H9 (cell line): ENCODE measurements at regions not wholly inside any gene's neighbourhood (a gene's known extent, or its start where the extent isn't known, plus 50 kb on each side); places are given as distances from the start of the nearest gene placed in this dataset.

ENCODE experiments used
- DNase-seq: peaks from one replicate; pipeline ENCODE4 v3.0.0-alpha.2; 2017
- H2AFZ ChIP-seq: one replicate; pipeline ENCODE4 v1.6.1; 2013; ENCODE audit warnings: mild to moderate bottlenecking, low read length, control low read depth, moderate library complexity
- H2AK5ac ChIP-seq: 2 replicates; pipeline ENCODE4 v1.6.1; 2013; ENCODE audit warnings: low read length, control low read depth, mixed read lengths; ENCODE audit not compliant: insufficient read length
- H2BK120ac ChIP-seq: one replicate; pipeline ENCODE4 v1.6.1; 2013; ENCODE audit warnings: low read depth, mild to moderate bottlenecking, low read length, control low read depth, inconsistent platforms; ENCODE audit not compliant: poor library complexity, severe bottlenecking
- H2BK12ac ChIP-seq: 2 replicates; pipeline ENCODE4 v1.6.1; 2013; ENCODE audit warnings: low read length, control low read depth, mixed read lengths, low read depth; ENCODE audit not compliant: insufficient read length
- H2BK15ac ChIP-seq: 2 replicates; pipeline ENCODE4 v1.6.1; 2013; ENCODE audit warnings: low read depth, low read length, control low read depth
- H2BK20ac ChIP-seq: one replicate; pipeline ENCODE4 v1.6.1; 2013; ENCODE audit warnings: low read depth, mild to moderate bottlenecking, low read length, control low read depth, inconsistent platforms; ENCODE audit not compliant: poor library complexity, severe bottlenecking
- H2BK5ac ChIP-seq: 2 replicates; pipeline ENCODE4 v1.6.1; 2013; ENCODE audit warnings: low read length, control low read depth, mixed read lengths; ENCODE audit not compliant: insufficient read length
- H3K14ac ChIP-seq: 2 replicates; pipeline ENCODE4 v1.6.1; 2013; ENCODE audit warnings: low read length, control low read depth; ENCODE audit not compliant: insufficient read depth
- H3K18ac ChIP-seq: 2 replicates; pipeline ENCODE4 v1.6.1; 2013; ENCODE audit warnings: low read depth, mild to moderate bottlenecking, mixed read lengths, low read length, control low read depth; ENCODE audit not compliant: insufficient read length
- H3K23ac ChIP-seq: 2 replicates; pipeline ENCODE4 v1.6.1; 2013; ENCODE audit warnings: low read length, control low read depth, mixed read lengths, low read depth; ENCODE audit not compliant: insufficient read length
- H3K23me2 ChIP-seq: 2 replicates; pipeline ENCODE4 v1.6.1; 2013; ENCODE audit warnings: low read depth, mild to moderate bottlenecking, mixed read lengths, low read length, control low read depth; ENCODE audit not compliant: insufficient read length, poor library complexity, severe bottlenecking
- H3K27ac ChIP-seq: 2 replicates; pipeline ENCODE4 v1.5.1; 2013; ENCODE audit warnings: low read length, control low read depth, mixed read lengths, low read depth; ENCODE audit not compliant: insufficient read length
- H3K27me3 ChIP-seq: 2 replicates; pipeline ENCODE4 v1.6.1; 2013; ENCODE audit warnings: low read length, control low read depth, inconsistent platforms; ENCODE audit not compliant: insufficient read depth
- H3K4ac ChIP-seq: 2 replicates; pipeline ENCODE4 v1.6.1; 2013; ENCODE audit warnings: low read depth, mild to moderate bottlenecking, control low read depth, inconsistent platforms, low read length, moderate library complexity
- H3K4me1 ChIP-seq: 2 replicates; pipeline ENCODE4 v1.6.1; 2013; ENCODE audit warnings: low read length, control low read depth, inconsistent platforms; ENCODE audit not compliant: insufficient read depth
- H3K4me2 ChIP-seq: 2 replicates; pipeline ENCODE4 v1.6.1; 2013; ENCODE audit warnings: low read length, control low read depth, mixed read lengths; ENCODE audit not compliant: insufficient read length, insufficient read depth
- H3K56ac ChIP-seq: 2 replicates; pipeline ENCODE4 v1.6.1; 2013; ENCODE audit warnings: low read depth, mild to moderate bottlenecking, mixed read lengths, low read length, control low read depth; ENCODE audit not compliant: insufficient read length
- H3K79me1 ChIP-seq: 2 replicates; pipeline ENCODE4 v1.6.1; 2013; ENCODE audit warnings: low read depth, mild to moderate bottlenecking, moderate library complexity, low read length, control low read depth, inconsistent platforms; ENCODE audit not compliant: insufficient read depth, poor library complexity, severe bottlenecking
- H3K79me2 ChIP-seq: 2 replicates; pipeline ENCODE4 v1.6.1; 2013; ENCODE audit warnings: low read length, control low read depth, inconsistent platforms; ENCODE audit not compliant: insufficient read depth
- H3K9ac ChIP-seq: 2 replicates; pipeline ENCODE4 v1.6.1; 2013; ENCODE audit warnings: low read length, control low read depth, mixed read lengths; ENCODE audit not compliant: insufficient read length; ENCODE audit errors: extremely low read depth
- H3K9me3 ChIP-seq: one replicate; pipeline ENCODE4 v1.6.1; 2013; ENCODE audit warnings: low read depth, low read length, inconsistent platforms; ENCODE audit not compliant: control insufficient read depth
- H3T11ph ChIP-seq: one replicate; pipeline ENCODE4 v1.6.1; 2013; ENCODE audit warnings: mild to moderate bottlenecking, low read length, control low read depth, inconsistent platforms
- H4K20me1 ChIP-seq: one replicate; pipeline ENCODE4 v1.6.1; 2013; ENCODE audit not compliant: control insufficient read depth, insufficient read length, insufficient read depth
- H4K5ac ChIP-seq: 2 replicates; pipeline ENCODE4 v1.6.1; 2013; ENCODE audit warnings: low read depth, mild to moderate bottlenecking, mixed read lengths, low read length, control low read depth; ENCODE audit not compliant: insufficient read length
- H4K8ac ChIP-seq: replicated peaks from 2 replicates; pipeline ENCODE4 v1.6.1; 2013; ENCODE audit warnings: low read length, control low read depth, mixed read lengths, low read depth; ENCODE audit not compliant: insufficient read length
- H4K91ac ChIP-seq: 2 replicates; pipeline ENCODE4 v1.6.1; 2013; ENCODE audit warnings: low read depth, mild to moderate bottlenecking, moderate library complexity, mixed read lengths, low read length, control low read depth; ENCODE audit not compliant: insufficient read length
- H3K27ac Mint-ChIP-seq, 3 experiments: 2 replicates in 2 of 3; 3 replicates in 1 of 3; pipeline ENCODE4 v1.8.0; 2020 to 2021; ENCODE audit warnings: mixed read lengths in 3 of 3, mild to moderate bottlenecking in 1 of 3, moderate library complexity in 1 of 3
- H3K27me3 Mint-ChIP-seq: 2 replicates; pipeline ENCODE4 v1.8.0; 2021; ENCODE audit warnings: low read depth, mild to moderate bottlenecking, moderate library complexity, mixed read lengths
- H3K36me3 Mint-ChIP-seq, 3 experiments: 2 replicates in 2 of 3; 3 replicates in 1 of 3; pipeline ENCODE4 v1.8.0; 2020 to 2021; ENCODE audit warnings: low read depth in 3 of 3, mixed read lengths in 3 of 3; ENCODE audit not compliant: insufficient read depth in 1 of 3
- H3K4me1 Mint-ChIP-seq, 2 experiments: 2 replicates each; pipeline ENCODE4 v1.8.0; 2020; ENCODE audit warnings: mixed read lengths in 2 of 2
- H3K4me3 Mint-ChIP-seq, 2 experiments: 2 replicates in 1 of 2; 3 replicates in 1 of 2; pipeline ENCODE4 v1.8.0; 2020 to 2021; ENCODE audit warnings: mild to moderate bottlenecking in 2 of 2, mixed read lengths in 2 of 2, moderate library complexity in 1 of 2
- H3K9me3 Mint-ChIP-seq, 2 experiments: 2 replicates in 1 of 2; 3 replicates in 1 of 2; pipeline ENCODE4 v1.8.0; 2020; ENCODE audit warnings: mild to moderate bottlenecking in 2 of 2, mixed read lengths in 2 of 2, moderate library complexity in 1 of 2
- WGBS: extraction: QIAGEN DNeasy Blood & Tissue Kit; methylation state at CpG from one replicate; pipeline ENCODE4 v1.1.7; 2013; ENCODE audit warnings: missing lambda C conversion rate, low lambda C conversion rate, mixed read lengths; ENCODE audit not compliant: insufficient read length; ENCODE audit errors: extremely low coverage; 5-methylcytosine and 5-hydroxymethylcytosine counted together
- TF ChIP-seq, protein P1 (sequence below): fragments of 200-600 bp; sonication (generic); conservative IDR thresholded peaks from 3 replicates; pipeline ENCODE4 v1.8.0; 2021; ENCODE audit warnings: antibody characterized with exemption, mild to moderate bottlenecking

- H3T11ph ChIP-seq: no peak overlapping the region
- no peak overlapping the region for H3K4me2 ChIP-seq
- no peak overlapping the region for H3K18ac ChIP-seq
- no peak overlapping the region for H2BK120ac ChIP-seq
- no peak overlapping the region for H3K27ac ChIP-seq
- H2BK12ac ChIP-seq: no peak overlapping the region
- no peak overlapping the region for H3K23ac ChIP-seq
- H3K4me1 ChIP-seq: no peaks in the 10 kb centered on the region; the same call in 1 of the 2 replicates
- no peak overlapping the region for H2AK5ac ChIP-seq
- TF ChIP-seq, protein P1, sequence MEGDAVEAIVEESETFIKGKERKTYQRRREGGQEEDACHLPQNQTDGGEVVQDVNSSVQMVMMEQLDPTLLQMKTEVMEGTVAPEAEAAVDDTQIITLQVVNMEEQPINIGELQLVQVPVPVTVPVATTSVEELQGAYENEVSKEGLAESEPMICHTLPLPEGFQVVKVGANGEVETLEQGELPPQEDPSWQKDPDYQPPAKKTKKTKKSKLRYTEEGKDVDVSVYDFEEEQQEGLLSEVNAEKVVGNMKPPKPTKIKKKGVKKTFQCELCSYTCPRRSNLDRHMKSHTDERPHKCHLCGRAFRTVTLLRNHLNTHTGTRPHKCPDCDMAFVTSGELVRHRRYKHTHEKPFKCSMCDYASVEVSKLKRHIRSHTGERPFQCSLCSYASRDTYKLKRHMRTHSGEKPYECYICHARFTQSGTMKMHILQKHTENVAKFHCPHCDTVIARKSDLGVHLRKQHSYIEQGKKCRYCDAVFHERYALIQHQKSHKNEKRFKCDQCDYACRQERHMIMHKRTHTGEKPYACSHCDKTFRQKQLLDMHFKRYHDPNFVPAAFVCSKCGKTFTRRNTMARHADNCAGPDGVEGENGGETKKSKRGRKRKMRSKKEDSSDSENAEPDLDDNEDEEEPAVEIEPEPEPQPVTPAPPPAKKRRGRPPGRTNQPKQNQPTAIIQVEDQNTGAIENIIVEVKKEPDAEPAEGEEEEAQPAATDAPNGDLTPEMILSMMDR: no peak
- H3K9me3 Mint-ChIP-seq: peaks cover 2 to 11% of the 10 kb centered on the region in 2 experiments; a peak in 3 of 5 replicates
- no CpG with 5 or more reads among the region's 6 CpGs for WGBS
- no peak overlapping the region for H4K5ac ChIP-seq
- H4K91ac ChIP-seq: no peak overlapping the region
- H2BK5ac ChIP-seq: no peak overlapping the region
- H3K4ac ChIP-seq: no peak overlapping the region
- H3K79me2 ChIP-seq: no peaks in the 10 kb centered on the region
- H3K36me3 Mint-ChIP-seq: peaks cover 0 to 9% (median 2%) of the 10 kb centered on the region in 3 experiments; a peak in 2 of 7 replicates
- no peak overlapping the region for H4K8ac ChIP-seq
- no peak overlapping the region for H3K14ac ChIP-seq
- no peaks in the 10 kb centered on the region for H3K9me3 ChIP-seq
- H3K79me1 ChIP-seq: no peaks in the 10 kb centered on the region
- H3K4me1 Mint-ChIP-seq: peaks cover 6 to 15% of the 10 kb centered on the region in 2 experiments
- H2AFZ ChIP-seq: no peak overlapping the region
- no peak overlapping the region for H3K4me3 Mint-ChIP-seq
- H3K56ac ChIP-seq: no peak overlapping the region
- H3K27ac Mint-ChIP-seq: no peak overlapping the region
- no peaks in the 10 kb centered on the region for H3K27me3 Mint-ChIP-seq
- H2BK20ac ChIP-seq: no peak overlapping the region
- no peak overlapping the region for H2BK15ac ChIP-seq
- DNase-seq: no peak
- H3K9ac ChIP-seq: no peak overlapping the region
- H4K20me1 ChIP-seq: no peaks in the 10 kb centered on the region
- H3K23me2 ChIP-seq: no peaks in the 10 kb centered on the region
- H3K27me3 ChIP-seq: no peaks in the 10 kb centered on the region
These were observed 164.4 kb upstream of the XYLT1 start for GRCh38 chr16:17635183-17635582.
